GM23338 (cell line): ENCODE measurements at regions not wholly inside any gene's neighbourhood (a gene's known extent, or its start where the extent isn't known, plus 50 kb on each side); places are given as distances from the start of the nearest gene placed in this dataset.

Experiments used
- ATAC-seq: fragments of 200-7000 bp; cut with Tn5 transposase; 3 replicates; pipeline ENCODE4 v1.9.1; 2020
- DNase-seq: peaks from one replicate; pipeline ENCODE4 v3.0.0-alpha.2; 2015; ENCODE audit warnings: low spot score
- H2AFZ ChIP-seq: fragments of 200-600 bp; sonication (generic); 2 replicates; pipeline ENCODE4 v1.8.0; 2016; ENCODE audit warnings: antibody characterized with exemption, mild to moderate bottlenecking, moderate library complexity
- H3F3A ChIP-seq: fragments of 200-600 bp; sonication (generic); replicated peaks from 2 replicates; pipeline ENCODE4 v1.8.0; 2017; ENCODE audit warnings: antibody characterized with exemption, mixed run types, low read depth
- H3K27ac ChIP-seq: fragments of 200-600 bp; sonication (generic); 2 replicates; pipeline ENCODE4 v1.6.1; 2016; ENCODE audit warnings: low read depth
- H3K27me3 ChIP-seq: fragments of 200-600 bp; sonication (generic); 2 replicates; pipeline ENCODE4 v1.8.0; 2016; ENCODE audit warnings: mild to moderate bottlenecking, mixed run types, moderate library complexity; ENCODE audit not compliant: insufficient read depth
- H3K36me3 ChIP-seq: fragments of 200-600 bp; sonication (generic); 2 replicates; pipeline ENCODE4 v1.8.0; 2016; ENCODE audit warnings: mild to moderate bottlenecking; ENCODE audit not compliant: insufficient read depth
- H3K4me1 ChIP-seq: fragments of 200-600 bp; sonication (generic); 2 replicates; pipeline ENCODE4 v1.8.0; 2016; ENCODE audit warnings: mild to moderate bottlenecking, moderate library complexity; ENCODE audit not compliant: insufficient read depth
- H3K4me2 ChIP-seq: fragments of 200-600 bp; sonication (generic); 2 replicates; pipeline ENCODE4 v1.7.1; 2017; ENCODE audit warnings: mixed run types
- H3K4me3 ChIP-seq: fragments of 200-600 bp; sonication (generic); 2 replicates; pipeline ENCODE4 v1.6.1; 2016; ENCODE audit warnings: mixed run types
- H3K79me2 ChIP-seq: fragments of 200-600 bp; sonication (generic); replicated peaks from 2 replicates; pipeline ENCODE4 v1.8.0; 2017; ENCODE audit warnings: mild to moderate bottlenecking; ENCODE audit not compliant: insufficient read depth
- H3K9me2 ChIP-seq: fragments of 200-600 bp; sonication (generic); 2 replicates; pipeline ENCODE4 v1.8.0; 2017; ENCODE audit not compliant: insufficient read depth
- H4K20me1 ChIP-seq: fragments of 200-600 bp; sonication (generic); replicated peaks from 2 replicates; pipeline ENCODE4 v1.8.0; 2017; ENCODE audit warnings: mild to moderate bottlenecking; ENCODE audit not compliant: insufficient read depth
- H3K27ac Mint-ChIP-seq: 2 replicates; pipeline ENCODE4 v1.8.0; 2020; ENCODE audit warnings: inconsistent platforms, mild to moderate bottlenecking, moderate library complexity, mixed read lengths
- H3K27me3 Mint-ChIP-seq: 3 replicates; pipeline ENCODE4 v1.8.0; 2022; ENCODE audit warnings: low read depth, mild to moderate bottlenecking, moderate library complexity, mixed read lengths, inconsistent platforms; ENCODE audit not compliant: insufficient read depth, poor library complexity
- H3K36me3 Mint-ChIP-seq: 3 replicates; pipeline ENCODE4 v1.8.0; 2021; ENCODE audit warnings: low read depth, mild to moderate bottlenecking, inconsistent platforms, moderate library complexity, mixed read lengths
- H3K4me1 Mint-ChIP-seq: 3 replicates; pipeline ENCODE4 v1.8.0; 2020; ENCODE audit warnings: mild to moderate bottlenecking, inconsistent platforms, mixed read lengths
- H3K4me3 Mint-ChIP-seq: 3 replicates; pipeline ENCODE4 v1.8.0; 2021; ENCODE audit warnings: moderate library complexity, mild to moderate bottlenecking, inconsistent platforms, mixed read lengths
- H3K9me3 Mint-ChIP-seq: 3 replicates; pipeline ENCODE4 v1.8.0; 2020; ENCODE audit warnings: moderate library complexity, mild to moderate bottlenecking, inconsistent platforms, mixed read lengths
- CREB1 ChIP-seq: fragments of 250-450 bp; sonication (Bioruptor Pico); IDR thresholded peaks from 2 replicates; pipeline ENCODE4 v1.5.0; 2020; ENCODE audit warnings: low read depth, mild to moderate bottlenecking, moderate library complexity
- CTCF ChIP-seq, 2 experiments: fragments of 200-600 bp in 1 of 2; sonication (generic) in 1 of 2; conservative IDR thresholded peaks; 2 replicates each; pipeline versions ENCODE4 v1.5.1 to v1.6.1; 2016 to 2017; ENCODE audit warnings: antibody characterized with exemption in 2 of 2, low read depth in 2 of 2, mild to moderate bottlenecking in 2 of 2, moderate library complexity in 1 of 2
- ETS1 ChIP-seq: IDR thresholded peaks from 2 replicates; pipeline ENCODE4 v1.6.1; 2016; ENCODE audit warnings: antibody characterized with exemption
- EZH2 ChIP-seq: fragments of 200-600 bp; sonication (generic); IDR thresholded peaks from one replicate; pipeline ENCODE4 v1.8.0; 2017; ENCODE audit warnings: antibody characterized with exemption, mild to moderate bottlenecking, low read depth; ENCODE audit not compliant: unreplicated experiment
- EZH2phosphoT487 ChIP-seq: fragments of 200-600 bp; sonication (generic); IDR thresholded peaks from one replicate; pipeline ENCODE4 v1.8.1; 2018; ENCODE audit warnings: antibody characterized with exemption; ENCODE audit not compliant: unreplicated experiment
- JUNB ChIP-seq: IDR thresholded peaks from one replicate; pipeline ENCODE4 v1.6.1; 2016; ENCODE audit warnings: antibody characterized with exemption; ENCODE audit not compliant: unreplicated experiment
- NANOG ChIP-seq: IDR thresholded peaks from 2 replicates; pipeline ENCODE4 v1.6.1; 2016; ENCODE audit warnings: antibody characterized with exemption, borderline replicate concordance
- POLR2AphosphoS5 ChIP-seq: IDR thresholded peaks from 2 replicates; pipeline ENCODE4 v1.6.1; 2016; ENCODE audit warnings: antibody characterized with exemption, low read depth
- REST ChIP-seq: IDR thresholded peaks from one replicate; pipeline ENCODE4 v1.6.1; 2018; ENCODE audit warnings: antibody characterized with exemption; ENCODE audit not compliant: unreplicated experiment
- STAT1 ChIP-seq: IDR thresholded peaks from one replicate; pipeline ENCODE4 v1.6.1; 2016; ENCODE audit warnings: antibody characterized with exemption; ENCODE audit not compliant: unreplicated experiment
- ZNF114 ChIP-seq: fragments of 250-450 bp; sonication (Bioruptor Pico); IDR thresholded peaks from 2 replicates; pipeline ENCODE4 v1.5.0; 2020; ENCODE audit warnings: mild to moderate bottlenecking, moderate library complexity
- ZNF331 ChIP-seq: fragments of 250-450 bp; sonication (Bioruptor Pico); IDR thresholded peaks from 2 replicates; pipeline ENCODE4 v1.5.0; 2020; ENCODE audit warnings: low read depth, mild to moderate bottlenecking, moderate library complexity
- ZNF462 ChIP-seq: fragments of 250-450 bp; sonication (Bioruptor Pico); IDR thresholded peaks from 2 replicates; pipeline ENCODE4 v1.5.0; 2020; ENCODE audit warnings: mild to moderate bottlenecking, moderate library complexity

GRCh38 chr4:55215087-55215486 is 89.7 kb upstream of the KDR start:
- no peak overlapping the region for H2AFZ ChIP-seq
- no peaks in the 10 kb centered on the region for H3K27me3 ChIP-seq
- ATAC-seq (no peak), DNase-seq (no peak)
- no peak overlapping the region for H3K4me3 ChIP-seq
- TF ChIP-seq POLR2AphosphoS5 (no peak), EZH2 (no peak), EZH2phosphoT487 (no peak), CREB1 (CRISPR knock-in tag) (no peak), STAT1 (no peak), ZNF462 (CRISPR knock-in tag) (no peak), NANOG (no peak), ETS1 (no peak), ZNF331 (no peak), ZNF114 (no peak), CTCF (conservative IDR thresholded peaks at IDR 0.05; ENCODE audit: low read depth in 2 of 2) (no peak), JUNB (no peak), REST (no peak)
- H3K27ac ChIP-seq, result no peak overlapping the region
- Mint-ChIP-seq H3K36me3 (no peaks in the 10 kb centered on the region), H3K27ac (no peak overlapping the region), H3K4me3 (no peak overlapping the region), H3K4me1 (peaks cover 14% of the 10 kb centered on the region), H3K9me3 (no peaks in the 10 kb centered on the region), H3K27me3 (peaks cover 1% of the 10 kb centered on the region)
- no peaks in the 10 kb centered on the region for H3F3A ChIP-seq
- no peaks in the 10 kb centered on the region for H4K20me1 ChIP-seq
- no peaks in the 10 kb centered on the region for H3K36me3 ChIP-seq
- no peaks in the 10 kb centered on the region for H3K4me1 ChIP-seq
- no peak overlapping the region for H3K4me2 ChIP-seq
- no peaks in the 10 kb centered on the region for H3K9me2 ChIP-seq
- no peaks in the 10 kb centered on the region for H3K79me2 ChIP-seq
